ENCODE measurements at regions not wholly inside any gene's neighbourhood (a gene's known extent, or its start where the extent isn't known, plus 50 kb on each side); places are given as distances from the start of the nearest gene placed in this dataset.

GRCh38 chr16:85465328-85466303 lies 147.5 kb upstream of the GSE1 start:
- peaks cover 5% of the 10 kb centered on the region; the same call in 1 of the 2 replicates for H3K27me3 ChIP-seq (ENCODE audit: insufficient read depth, low read depth)

GRCh38 chr16:85466304-85466700 lies 146.8 kb upstream of the GSE1 start:
- CTCF ChIA-PET = interaction anchor here (0.7 kb wide), 1 partner anchor 90 kb away, joined by 4 read pairs; no protein-coding TSS in a partner anchor
- Histone ChIP-seq H3K9me3 (ENCODE audit: insufficient read depth, low read depth) (no peaks in the 10 kb centered on the region), H4K20me1 (ENCODE audit: insufficient read depth) (no peaks in the 10 kb centered on the region), H3K4me2 (peak overlapping the region; percentile 23; the same call in 1 of the 2 replicates), H3K9me2 (ENCODE audit: insufficient read depth) (no peaks in the 10 kb centered on the region), H3K79me2 (ENCODE audit: low read depth) (no peaks in the 10 kb centered on the region), H3K4me1 (replicated peaks; ENCODE audit: insufficient read depth) (peaks cover 18% of the 10 kb centered on the region), H3K4me3 (no peak overlapping the region), H3K27me3 (ENCODE audit: insufficient read depth, low read depth) (peaks cover 5% of the 10 kb centered on the region; the same call in 1 of the 2 replicates), H3F3A (ENCODE audit: insufficient read depth, low read depth) (peaks cover 9% of the 10 kb centered on the region), H3K36me3 (ENCODE audit: low read depth) (no peaks in the 10 kb centered on the region), H3K27ac (no peak overlapping the region), H2AFZ (no peak overlapping the region)
- POLR2A ChIA-PET (ENCODE audit: unreplicated experiment) = no interaction called here
- TF ChIP-seq EZH2 (IDR thresholded peaks at IDR 0.05; ENCODE audit: low read depth) = no peak
- TF ChIP-seq, protein P1, sequence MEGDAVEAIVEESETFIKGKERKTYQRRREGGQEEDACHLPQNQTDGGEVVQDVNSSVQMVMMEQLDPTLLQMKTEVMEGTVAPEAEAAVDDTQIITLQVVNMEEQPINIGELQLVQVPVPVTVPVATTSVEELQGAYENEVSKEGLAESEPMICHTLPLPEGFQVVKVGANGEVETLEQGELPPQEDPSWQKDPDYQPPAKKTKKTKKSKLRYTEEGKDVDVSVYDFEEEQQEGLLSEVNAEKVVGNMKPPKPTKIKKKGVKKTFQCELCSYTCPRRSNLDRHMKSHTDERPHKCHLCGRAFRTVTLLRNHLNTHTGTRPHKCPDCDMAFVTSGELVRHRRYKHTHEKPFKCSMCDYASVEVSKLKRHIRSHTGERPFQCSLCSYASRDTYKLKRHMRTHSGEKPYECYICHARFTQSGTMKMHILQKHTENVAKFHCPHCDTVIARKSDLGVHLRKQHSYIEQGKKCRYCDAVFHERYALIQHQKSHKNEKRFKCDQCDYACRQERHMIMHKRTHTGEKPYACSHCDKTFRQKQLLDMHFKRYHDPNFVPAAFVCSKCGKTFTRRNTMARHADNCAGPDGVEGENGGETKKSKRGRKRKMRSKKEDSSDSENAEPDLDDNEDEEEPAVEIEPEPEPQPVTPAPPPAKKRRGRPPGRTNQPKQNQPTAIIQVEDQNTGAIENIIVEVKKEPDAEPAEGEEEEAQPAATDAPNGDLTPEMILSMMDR (conservative IDR thresholded peaks at IDR 0.05) = no peak
- DNase-seq = no peak
- intact Hi-C loops (cut with micrococcal nuclease; ENCODE audit: unreplicated experiment) = no loop called here
- BruUV-seq (replicated peaks) = no TSS peak

More at GRCh38 chr16:85465328-85466303, 147.5 kb upstream of the GSE1 start:
- peaks cover 6% of the 10 kb centered on the region; the same call in 1 of the 2 replicates for H3F3A ChIP-seq (ENCODE audit: insufficient read depth, low read depth)
- no peaks in the 10 kb centered on the region for H3K9me2 ChIP-seq (ENCODE audit: insufficient read depth)
- peak; percentile 41 to 52 for DNase-seq
- no peak overlapping the region for H2AFZ ChIP-seq
- no peak overlapping the region for H3K27ac ChIP-seq
- no peaks in the 10 kb centered on the region for H4K20me1 ChIP-seq (ENCODE audit: insufficient read depth)
- H3K9me3 ChIP-seq (ENCODE audit: insufficient read depth, low read depth) = no peaks in the 10 kb centered on the region
- H3K36me3 ChIP-seq (ENCODE audit: low read depth) = no peaks in the 10 kb centered on the region
- no peak for TF ChIP-seq EZH2 (IDR thresholded peaks at IDR 0.05; ENCODE audit: low read depth)
- TF ChIP-seq, protein P1 (conservative IDR thresholded peaks at IDR 0.05) = no peak
- ChIA-PET CTCF (interaction anchor here (0.7 kb wide), 1 partner anchor 89 kb away, joined by 4 read pairs; no protein-coding TSS in a partner anchor), POLR2A (ENCODE audit: unreplicated experiment) (no interaction called here)
- no peak overlapping the region for H3K4me3 ChIP-seq
- H3K79me2 ChIP-seq (ENCODE audit: low read depth) = no peaks in the 10 kb centered on the region
- peak overlapping the region; percentile 23; the same call in 1 of the 2 replicates for H3K4me2 ChIP-seq
- intact Hi-C loops (cut with micrococcal nuclease; ENCODE audit: unreplicated experiment) = no loop called here
- no TSS peak for BruUV-seq (replicated peaks)
- peaks cover 17% of the 10 kb centered on the region for H3K4me1 ChIP-seq (replicated peaks; ENCODE audit: insufficient read depth)

- Histone ChIP-seq H4K20me1 (ENCODE audit: insufficient read depth) (no peaks in the 10 kb centered on the region), H3K9me3 (ENCODE audit: insufficient read depth, low read depth) (no peaks in the 10 kb centered on the region), H3K9me2 (ENCODE audit: insufficient read depth) (no peaks in the 10 kb centered on the region), H3K4me1 (replicated peaks; ENCODE audit: insufficient read depth) (peaks cover 24% of the 10 kb centered on the region), H2AFZ (no peak overlapping the region), H3F3A (ENCODE audit: insufficient read depth, low read depth) (peaks cover 16% of the 10 kb centered on the region), H3K27ac (no peak overlapping the region), H3K36me3 (ENCODE audit: low read depth) (no peaks in the 10 kb centered on the region), H3K79me2 (ENCODE audit: low read depth) (no peaks in the 10 kb centered on the region), H3K27me3 (ENCODE audit: insufficient read depth, low read depth) (peaks cover 3% of the 10 kb centered on the region; the same call in 1 of the 2 replicates), H3K4me3 (no peak overlapping the region), H3K4me2 (no peak overlapping the region)
- no peak for DNase-seq
- intact Hi-C loops (cut with micrococcal nuclease; ENCODE audit: unreplicated experiment) = no loop called here
- CTCF ChIA-PET = no interaction called here
- TF ChIP-seq, protein P1 (conservative IDR thresholded peaks at IDR 0.05) = no peak
- TF ChIP-seq EZH2 (IDR thresholded peaks at IDR 0.05; ENCODE audit: low read depth) = no peak
- POLR2A ChIA-PET (ENCODE audit: unreplicated experiment) = no interaction called here
- BruUV-seq (replicated peaks) = no TSS peak
Measured at GRCh38 chr16:85466989-85467388, 146.1 kb upstream of the GSE1 start.

All from PC-9 (cell line).